PC-3 (cell line): ENCODE measurements at regions not wholly inside any gene's neighbourhood (a gene's known extent, or its start where the extent isn't known, plus 50 kb on each side); places are given as distances from the start of the nearest gene placed in this dataset.

Experiments
- EZH2 ChIP-seq: fragments of 300-600 bp; sonication (generic); IDR thresholded peaks from one replicate; pipeline ENCODE4 v1.6.1; 2017; ENCODE audit warnings: antibody characterized with exemption, mild to moderate bottlenecking, low read length; ENCODE audit not compliant: unreplicated experiment
- TF ChIP-seq, protein P1 (sequence below): fragments of 300-600 bp; sonication (generic); conservative IDR thresholded peaks from 2 replicates; pipeline ENCODE4 v1.5.1; 2017; ENCODE audit warnings: antibody characterized with exemption, low read depth, mild to moderate bottlenecking, low read length

DNA sequence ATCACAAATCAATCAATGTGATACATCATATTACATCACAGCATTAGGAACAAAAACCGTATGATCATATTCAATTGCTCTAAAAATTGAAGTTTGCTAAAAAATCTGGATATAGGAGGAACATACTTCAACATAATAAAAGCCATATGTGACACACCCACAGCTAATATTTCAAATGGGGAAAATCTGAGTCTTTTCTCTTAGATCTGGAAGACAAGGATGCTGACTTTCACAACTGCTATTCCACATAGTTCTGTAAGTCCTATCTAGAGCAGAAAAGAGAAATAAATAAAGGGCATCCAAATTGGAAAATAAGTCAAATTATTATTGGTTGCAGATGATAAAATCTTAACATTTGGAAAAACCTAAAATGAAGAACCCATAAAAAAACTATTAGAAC lies 256.8 kb upstream of the SGO1 start:
- TF ChIP-seq, protein P1, sequence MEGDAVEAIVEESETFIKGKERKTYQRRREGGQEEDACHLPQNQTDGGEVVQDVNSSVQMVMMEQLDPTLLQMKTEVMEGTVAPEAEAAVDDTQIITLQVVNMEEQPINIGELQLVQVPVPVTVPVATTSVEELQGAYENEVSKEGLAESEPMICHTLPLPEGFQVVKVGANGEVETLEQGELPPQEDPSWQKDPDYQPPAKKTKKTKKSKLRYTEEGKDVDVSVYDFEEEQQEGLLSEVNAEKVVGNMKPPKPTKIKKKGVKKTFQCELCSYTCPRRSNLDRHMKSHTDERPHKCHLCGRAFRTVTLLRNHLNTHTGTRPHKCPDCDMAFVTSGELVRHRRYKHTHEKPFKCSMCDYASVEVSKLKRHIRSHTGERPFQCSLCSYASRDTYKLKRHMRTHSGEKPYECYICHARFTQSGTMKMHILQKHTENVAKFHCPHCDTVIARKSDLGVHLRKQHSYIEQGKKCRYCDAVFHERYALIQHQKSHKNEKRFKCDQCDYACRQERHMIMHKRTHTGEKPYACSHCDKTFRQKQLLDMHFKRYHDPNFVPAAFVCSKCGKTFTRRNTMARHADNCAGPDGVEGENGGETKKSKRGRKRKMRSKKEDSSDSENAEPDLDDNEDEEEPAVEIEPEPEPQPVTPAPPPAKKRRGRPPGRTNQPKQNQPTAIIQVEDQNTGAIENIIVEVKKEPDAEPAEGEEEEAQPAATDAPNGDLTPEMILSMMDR = no peak
- TF ChIP-seq EZH2 = no peak
